NCI-H1436 (cell line): ENCODE measurements at regions not wholly inside any gene's neighbourhood (a gene's known extent, or its start where the extent isn't known, plus 50 kb on each side); places are given as distances from the start of the nearest gene placed in this dataset.
"Not testable (repeated sequence)": the region's sequence is repeated elsewhere in the genome, so short reads cannot be mapped to it uniquely, and the experiment has no call there.

ENCODE experiments used
- DNase-seq: peaks from one replicate; lab custom pipeline; 2025; lab: John Stamatoyannopoulos, UW

GRCh38 chr6:146938266-146938665, 266.0 kb upstream of the STXBP5 start:
- DNase-seq, result no peak

- not testable (repeated sequence) for DNase-seq
These were observed 264.8 kb upstream of the STXBP5 start for GRCh38 chr6:146939456-146939855.

- DNase-seq, result no peak
These were observed 260.6 kb upstream of the STXBP5 start for GRCh38 chr6:146943664-146944063.

GRCh38 chr6:146944077-146944476, 260.1 kb upstream of the STXBP5 start:
- DNase-seq, result no peak

GRCh38 chr6:146944809-146945208, 259.4 kb upstream of the STXBP5 start:
- DNase-seq, result no peak

GRCh38 chr6:146946559-146946958, 257.7 kb upstream of the STXBP5 start:
- DNase-seq, result no peak

- no peak for DNase-seq
These were observed 255.4 kb upstream of the STXBP5 start for GRCh38 chr6:146948790-146949342.

- DNase-seq, result no peak
These were observed 254.8 kb upstream of the STXBP5 start for GRCh38 chr6:146949425-146949824.

GRCh38 chr6:146950351-146950835, 253.8 kb upstream of the STXBP5 start:
- DNase-seq, result no peak

- DNase-seq, result no peak
These were observed 248.6 kb upstream of the STXBP5 start for GRCh38 chr6:146955570-146955969.

GRCh38 chr6:146957181-146958093, 246.8 kb upstream of the STXBP5 start:
- DNase-seq, result no peak

- no peak for DNase-seq
These were observed 242.4 kb upstream of the STXBP5 start for GRCh38 chr6:146961831-146962230.

GRCh38 chr6:146962329-146962728, 241.9 kb upstream of the STXBP5 start:
- no peak for DNase-seq

- no peak for DNase-seq
These were observed 239.0 kb upstream of the STXBP5 start for GRCh38 chr6:146965110-146965689.

GRCh38 chr6:146968041-146968760, 236.0 kb upstream of the STXBP5 start:
- no peak for DNase-seq

- no peak for DNase-seq
These were observed 231.7 kb upstream of the STXBP5 start for GRCh38 chr6:146972546-146972945.

GRCh38 chr6:146974351-146974750, 229.9 kb upstream of the STXBP5 start:
- DNase-seq, result no peak

- DNase-seq, result no peak
These were observed 229.1 kb upstream of the STXBP5 start for GRCh38 chr6:146975093-146975492.

- DNase-seq, result no peak
These were observed 223.3 kb upstream of the STXBP5 start for GRCh38 chr6:146980900-146981329.

- no peak for DNase-seq
These were observed 222.2 kb upstream of the STXBP5 start for GRCh38 chr6:146981981-146982380.

- DNase-seq, result no peak
These were observed 219.8 kb upstream of the STXBP5 start for GRCh38 chr6:146984251-146984924.

GRCh38 chr6:146985111-146985510, 219.1 kb upstream of the STXBP5 start:
- no peak for DNase-seq
